GM13976 (cell line): ENCODE measurements at regions not wholly inside any gene's neighbourhood (a gene's known extent, or its start where the extent isn't known, plus 50 kb on each side); places are given as distances from the start of the nearest gene placed in this dataset.

Source experiments
- DNase-seq: peaks from one replicate; pipeline ENCODE4 v3.0.0; 2012; ENCODE audit warnings: low spot score
- CTCF ChIP-seq: IDR thresholded peaks from 2 replicates; pipeline ENCODE4 v1.5.1; 2012; ENCODE audit warnings: borderline replicate concordance, mild to moderate bottlenecking; ENCODE audit not compliant: insufficient read depth; ENCODE audit errors: extremely low read depth, missing control alignments, control extremely low read depth
- in situ Hi-C: fragments of 300-500 bp; cut with MboI; formaldehyde crosslinking; loops from one replicate; pipeline ENCODE4 v1.12.0; 2022; ENCODE audit warnings: low sequenced_read_pairs, mixed read lengths, inconsistent platforms; ENCODE audit not compliant: unreplicated experiment

GRCh38 chr4:30385650-30386049 is 334.5 kb upstream of the PCDH7 start:
- in situ Hi-C loops = no loop called here
- TF ChIP-seq CTCF = no peak
- no peak for DNase-seq

GRCh38 chr4:30386266-30386895 is 333.8 kb upstream of the PCDH7 start:
- TF ChIP-seq CTCF = no peak
- no peak for DNase-seq
- in situ Hi-C loops = no loop called here

- DNase-seq = no peak
- TF ChIP-seq CTCF = no peak
- in situ Hi-C loops = no loop called here
Observed at GRCh38 chr4:30395902-30396301, 324.3 kb upstream of the PCDH7 start.

- in situ Hi-C loops = no loop called here
- no peak for TF ChIP-seq CTCF
- no peak for DNase-seq
Observed at GRCh38 chr4:30396772-30397475, 323.2 kb upstream of the PCDH7 start.

- in situ Hi-C loops = no loop called here
- DNase-seq = no peak
- TF ChIP-seq CTCF = no peak
Observed at GRCh38 chr4:30399476-30399875, 320.7 kb upstream of the PCDH7 start.

- no peak for TF ChIP-seq CTCF
- in situ Hi-C loops = no loop called here
- DNase-seq = no peak
Observed at GRCh38 chr4:30402276-30402675, 317.9 kb upstream of the PCDH7 start.
